Hematopoietic multipotent progenitor cell treated with erythropoietin and hydrocortisone succinate and interleukin-3 and kit ligand, for 17 days (in vitro differentiated cells): ENCODE measurements at regions not wholly inside any gene's neighbourhood (a gene's known extent, or its start where the extent isn't known, plus 50 kb on each side); places are given as distances from the start of the nearest gene placed in this dataset.

ENCODE experiments used
- DNase-seq: peaks from one replicate; pipeline ENCODE4 v3.0.0-alpha.2; 2015; ENCODE audit warnings: low spot score

GRCh38 chr2:208608122-208608835 lies 201.7 kb downstream of the PTH2R start:
- DNase-seq, result no peak

GRCh38 chr2:208609166-208609804 lies 202.7 kb downstream of the PTH2R start:
- no peak for DNase-seq

GRCh38 chr2:208615675-208616074 lies 209.1 kb downstream of the PTH2R start:
- DNase-seq, result peak; percentile 7

GRCh38 chr2:208618220-208618619 lies 211.6 kb downstream of the PTH2R start:
- no peak for DNase-seq

- DNase-seq, result no peak
Measured at GRCh38 chr2:208619993-208620392, 213.4 kb downstream of the PTH2R start.

GRCh38 chr2:208620487-208620978 lies 213.9 kb downstream of the PTH2R start:
- no peak for DNase-seq

- no peak for DNase-seq
Measured at GRCh38 chr2:208627110-208627884, 220.7 kb downstream of the PTH2R start.

GRCh38 chr2:208627916-208628315 lies 221.3 kb downstream of the PTH2R start:
- no peak for DNase-seq

- DNase-seq, result no peak
Measured at GRCh38 chr2:208638059-208638458, 231.5 kb downstream of the PTH2R start.

GRCh38 chr2:208642125-208642779 lies 235.7 kb downstream of the PTH2R start:
- DNase-seq, result no peak

- DNase-seq, result no peak
Measured at GRCh38 chr2:208643145-208643544, 236.6 kb downstream of the PTH2R start.

- DNase-seq, result no peak
Measured at GRCh38 chr2:208645226-208645625, 238.6 kb downstream of the PTH2R start.

GRCh38 chr2:208648368-208648767 lies 241.8 kb downstream of the PTH2R start:
- no peak for DNase-seq

- DNase-seq, result no peak
Measured at GRCh38 chr2:208653383-208653782, 246.8 kb downstream of the PTH2R start.

GRCh38 chr2:208654056-208654455 lies 247.5 kb downstream of the PTH2R start:
- no peak for DNase-seq

GRCh38 chr2:208657468-208657867 lies 250.9 kb downstream of the PTH2R start:
- no peak for DNase-seq

- no peak for DNase-seq
Measured at GRCh38 chr2:208669394-208669793, 262.8 kb downstream of the PTH2R start.

- no peak for DNase-seq
Measured at GRCh38 chr2:208671284-208671683, 264.7 kb downstream of the PTH2R start.

GRCh38 chr2:208671886-208672680 lies 265.5 kb downstream of the PTH2R start:
- DNase-seq, result no peak

- DNase-seq, result no peak
Measured at GRCh38 chr2:208673631-208674030, 267.0 kb downstream of the PTH2R start.

GRCh38 chr2:208674919-208675318 lies 268.3 kb downstream of the PTH2R start:
- DNase-seq, result no peak
